ENCODE measurements at regions not wholly inside any gene's neighbourhood (a gene's known extent, or its start where the extent isn't known, plus 50 kb on each side); places are given as distances from the start of the nearest gene placed in this dataset.

DNA sequence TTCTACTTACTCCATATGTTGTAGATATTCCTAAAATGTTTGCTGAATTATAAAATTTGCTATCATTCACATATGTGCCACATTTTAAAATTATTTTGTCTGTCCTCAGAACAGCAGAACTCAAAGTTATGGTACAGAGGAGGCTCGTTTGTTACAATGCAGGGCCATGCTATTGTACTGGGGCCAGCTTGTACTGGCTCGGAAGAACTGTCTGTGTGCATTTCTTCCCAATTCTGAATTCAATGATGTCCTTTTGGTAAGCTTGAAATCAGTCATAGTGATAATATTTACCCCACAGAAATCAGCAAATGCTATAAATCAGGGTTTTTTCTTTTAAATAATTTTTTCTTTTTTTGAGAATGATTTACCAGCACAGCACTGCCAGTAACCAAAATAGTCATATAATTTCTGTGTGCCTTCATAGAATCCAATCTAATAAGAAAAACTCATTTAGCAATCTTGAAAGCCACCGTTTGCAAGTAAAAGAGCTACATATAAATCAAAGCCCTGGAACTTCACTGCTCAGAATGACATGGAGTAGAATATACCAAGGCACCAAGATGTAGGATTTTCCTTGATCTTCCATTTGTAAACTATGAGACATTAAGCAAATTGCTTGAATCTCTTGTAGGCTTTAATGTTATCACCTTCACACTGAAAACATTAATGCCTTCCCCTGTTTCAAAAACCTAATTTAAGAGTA is 90.7 kb upstream of the EPHA4 start:
- TF ChIP-seq, protein P1, sequence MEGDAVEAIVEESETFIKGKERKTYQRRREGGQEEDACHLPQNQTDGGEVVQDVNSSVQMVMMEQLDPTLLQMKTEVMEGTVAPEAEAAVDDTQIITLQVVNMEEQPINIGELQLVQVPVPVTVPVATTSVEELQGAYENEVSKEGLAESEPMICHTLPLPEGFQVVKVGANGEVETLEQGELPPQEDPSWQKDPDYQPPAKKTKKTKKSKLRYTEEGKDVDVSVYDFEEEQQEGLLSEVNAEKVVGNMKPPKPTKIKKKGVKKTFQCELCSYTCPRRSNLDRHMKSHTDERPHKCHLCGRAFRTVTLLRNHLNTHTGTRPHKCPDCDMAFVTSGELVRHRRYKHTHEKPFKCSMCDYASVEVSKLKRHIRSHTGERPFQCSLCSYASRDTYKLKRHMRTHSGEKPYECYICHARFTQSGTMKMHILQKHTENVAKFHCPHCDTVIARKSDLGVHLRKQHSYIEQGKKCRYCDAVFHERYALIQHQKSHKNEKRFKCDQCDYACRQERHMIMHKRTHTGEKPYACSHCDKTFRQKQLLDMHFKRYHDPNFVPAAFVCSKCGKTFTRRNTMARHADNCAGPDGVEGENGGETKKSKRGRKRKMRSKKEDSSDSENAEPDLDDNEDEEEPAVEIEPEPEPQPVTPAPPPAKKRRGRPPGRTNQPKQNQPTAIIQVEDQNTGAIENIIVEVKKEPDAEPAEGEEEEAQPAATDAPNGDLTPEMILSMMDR (IDR thresholded peaks at IDR 0.05), result no peak
- TF ChIP-seq, protein P2, sequence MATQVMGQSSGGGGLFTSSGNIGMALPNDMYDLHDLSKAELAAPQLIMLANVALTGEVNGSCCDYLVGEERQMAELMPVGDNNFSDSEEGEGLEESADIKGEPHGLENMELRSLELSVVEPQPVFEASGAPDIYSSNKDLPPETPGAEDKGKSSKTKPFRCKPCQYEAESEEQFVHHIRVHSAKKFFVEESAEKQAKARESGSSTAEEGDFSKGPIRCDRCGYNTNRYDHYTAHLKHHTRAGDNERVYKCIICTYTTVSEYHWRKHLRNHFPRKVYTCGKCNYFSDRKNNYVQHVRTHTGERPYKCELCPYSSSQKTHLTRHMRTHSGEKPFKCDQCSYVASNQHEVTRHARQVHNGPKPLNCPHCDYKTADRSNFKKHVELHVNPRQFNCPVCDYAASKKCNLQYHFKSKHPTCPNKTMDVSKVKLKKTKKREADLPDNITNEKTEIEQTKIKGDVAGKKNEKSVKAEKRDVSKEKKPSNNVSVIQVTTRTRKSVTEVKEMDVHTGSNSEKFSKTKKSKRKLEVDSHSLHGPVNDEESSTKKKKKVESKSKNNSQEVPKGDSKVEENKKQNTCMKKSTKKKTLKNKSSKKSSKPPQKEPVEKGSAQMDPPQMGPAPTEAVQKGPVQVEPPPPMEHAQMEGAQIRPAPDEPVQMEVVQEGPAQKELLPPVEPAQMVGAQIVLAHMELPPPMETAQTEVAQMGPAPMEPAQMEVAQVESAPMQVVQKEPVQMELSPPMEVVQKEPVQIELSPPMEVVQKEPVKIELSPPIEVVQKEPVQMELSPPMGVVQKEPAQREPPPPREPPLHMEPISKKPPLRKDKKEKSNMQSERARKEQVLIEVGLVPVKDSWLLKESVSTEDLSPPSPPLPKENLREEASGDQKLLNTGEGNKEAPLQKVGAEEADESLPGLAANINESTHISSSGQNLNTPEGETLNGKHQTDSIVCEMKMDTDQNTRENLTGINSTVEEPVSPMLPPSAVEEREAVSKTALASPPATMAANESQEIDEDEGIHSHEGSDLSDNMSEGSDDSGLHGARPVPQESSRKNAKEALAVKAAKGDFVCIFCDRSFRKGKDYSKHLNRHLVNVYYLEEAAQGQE (IDR thresholded peaks at IDR 0.05; ENCODE audit: low read depth, low read length), result no peak
- TF ChIP-seq RFX5 (IDR thresholded peaks at IDR 0.05; ENCODE audit: low read length) (no peak), EZH2phosphoT487 (IDR thresholded peaks at IDR 0.05; ENCODE audit: borderline replicate concordance, low read depth) (no peak), JUND (IDR thresholded peaks at IDR 0.05) (no peak), SMC3 (IDR thresholded peaks at IDR 0.05; ENCODE audit: low read depth, low read length) (no peak), YY1 (IDR thresholded peaks at IDR 0.05; ENCODE audit: low read depth) (no peak)
- TF ChIP-seq, protein P3, sequence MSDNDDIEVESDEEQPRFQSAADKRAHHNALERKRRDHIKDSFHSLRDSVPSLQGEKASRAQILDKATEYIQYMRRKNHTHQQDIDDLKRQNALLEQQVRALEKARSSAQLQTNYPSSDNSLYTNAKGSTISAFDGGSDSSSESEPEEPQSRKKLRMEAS (IDR thresholded peaks at IDR 0.05; ENCODE audit: low read depth), result no peak
- TF ChIP-seq, protein P4, sequence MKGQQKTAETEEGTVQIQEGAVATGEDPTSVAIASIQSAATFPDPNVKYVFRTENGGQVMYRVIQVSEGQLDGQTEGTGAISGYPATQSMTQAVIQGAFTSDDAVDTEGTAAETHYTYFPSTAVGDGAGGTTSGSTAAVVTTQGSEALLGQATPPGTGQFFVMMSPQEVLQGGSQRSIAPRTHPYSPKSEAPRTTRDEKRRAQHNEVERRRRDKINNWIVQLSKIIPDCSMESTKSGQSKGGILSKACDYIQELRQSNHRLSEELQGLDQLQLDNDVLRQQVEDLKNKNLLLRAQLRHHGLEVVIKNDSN (IDR thresholded peaks at IDR 0.05; ENCODE audit: borderline replicate concordance, low read depth), result no peak
